Stimulated activated effector memory CD8-positive, alpha-beta T cell treated with anti-CD3 and anti-CD28 coated beads, Interleukin-12 subunit alpha, Interleukin-12 subunit beta, amount 100 ng/mL, for 72 hours (primary cell): ENCODE measurements at regions not wholly inside any gene's neighbourhood (a gene's known extent, or its start where the extent isn't known, plus 50 kb on each side); places are given as distances from the start of the nearest gene placed in this dataset.
"Not testable (repeated sequence)": the region's sequence is repeated elsewhere in the genome, so short reads cannot be mapped to it uniquely, and the experiment has no call there.

ENCODE experiments used
- ATAC-seq: fragments of 150-1000 bp; cut with Tn5 transposase; 2 replicates; pipeline ENCODE4 v1.10.0; 2021
- DNase-seq, 2 donors: peaks; one replicate each; pipeline ENCODE4 v3.0.0; 2021 to 2022; ENCODE audit warnings: low spot score in 2 of 2
- H3K27ac Mint-ChIP-seq: one replicate; pipeline ENCODE4 v1.8.0; 2022; ENCODE audit warnings: mild to moderate bottlenecking, mixed read lengths
- H3K36me3 Mint-ChIP-seq: one replicate; pipeline ENCODE4 v1.8.0; 2022; ENCODE audit warnings: mild to moderate bottlenecking, mixed read lengths
- H3K4me1 Mint-ChIP-seq: one replicate; pipeline ENCODE4 v1.8.0; 2022; ENCODE audit warnings: mixed read lengths
- H3K4me3 Mint-ChIP-seq: one replicate; pipeline ENCODE4 v1.8.0; 2022; ENCODE audit warnings: mild to moderate bottlenecking, mixed read lengths
- H3K9me3 Mint-ChIP-seq: one replicate; pipeline ENCODE4 v1.8.0; 2022; ENCODE audit warnings: mixed read lengths

GRCh38 chr3:18526667-18527066, 101.5 kb upstream of the SATB1 start:
- H3K4me3 Mint-ChIP-seq = no peak overlapping the region
- H3K9me3 Mint-ChIP-seq = peaks cover 11% of the 10 kb centered on the region

GRCh38 chr3:18516170-18516569, 91.0 kb upstream of the SATB1 start:
- H3K27ac Mint-ChIP-seq, ATAC-seq, DNase-seq, H3K4me3 Mint-ChIP-seq, H3K9me3 Mint-ChIP-seq, H3K36me3 Mint-ChIP-seq: not testable (repeated sequence)
- H3K4me1 Mint-ChIP-seq = peaks cover 14% of the 10 kb centered on the region

More at GRCh38 chr3:18526667-18527066, 101.5 kb upstream of the SATB1 start:
- H3K27ac Mint-ChIP-seq = no peak overlapping the region
- peaks cover 15% of the 10 kb centered on the region for H3K4me1 Mint-ChIP-seq
- ATAC-seq = no peak
- peaks cover 6% of the 10 kb centered on the region for H3K36me3 Mint-ChIP-seq
- no peak for DNase-seq

- no peak for DNase-seq
- H3K36me3 Mint-ChIP-seq = no peaks in the 10 kb centered on the region
- H3K4me1 Mint-ChIP-seq = peaks cover 14% of the 10 kb centered on the region
- no peak for ATAC-seq
- no peak overlapping the region for H3K27ac Mint-ChIP-seq
- no peak overlapping the region for H3K4me3 Mint-ChIP-seq
- H3K9me3 Mint-ChIP-seq = peaks cover 8% of the 10 kb centered on the region
These were observed 88.0 kb upstream of the SATB1 start for GRCh38 chr3:18513091-18513490.

GRCh38 chr3:18512007-18512406, 86.9 kb upstream of the SATB1 start:
- Mint-ChIP-seq H3K27ac (peak overlapping the region; percentile 23), H3K9me3 (peaks cover 8% of the 10 kb centered on the region), H3K36me3 (no peaks in the 10 kb centered on the region), H3K4me1 (peaks cover 14% of the 10 kb centered on the region), H3K4me3 (no peak overlapping the region)
- ATAC-seq (peak; percentile 21), DNase-seq (no peak)

GRCh38 chr3:18510947-18511346, 85.8 kb upstream of the SATB1 start:
- DNase-seq (no peak), ATAC-seq (no peak)
- Mint-ChIP-seq H3K27ac (no peak overlapping the region), H3K36me3 (no peaks in the 10 kb centered on the region), H3K9me3 (peaks cover 8% of the 10 kb centered on the region), H3K4me3 (no peak overlapping the region), H3K4me1 (peaks cover 14% of the 10 kb centered on the region)

- DNase-seq (no peak), ATAC-seq (no peak)
- Mint-ChIP-seq H3K4me1 (peaks cover 12% of the 10 kb centered on the region), H3K27ac (no peak overlapping the region), H3K36me3 (no peaks in the 10 kb centered on the region), H3K9me3 (peaks cover 6% of the 10 kb centered on the region), H3K4me3 (no peak overlapping the region)
These were observed 82.2 kb upstream of the SATB1 start for GRCh38 chr3:18507333-18507732.

- Mint-ChIP-seq H3K36me3 (no peaks in the 10 kb centered on the region), H3K27ac (no peak overlapping the region), H3K4me1 (peaks cover 11% of the 10 kb centered on the region), H3K9me3 (peaks cover 6% of the 10 kb centered on the region), H3K4me3 (no peak overlapping the region)
- DNase-seq (no peak), ATAC-seq (no peak)
These were observed 79.9 kb upstream of the SATB1 start for GRCh38 chr3:18505056-18505455.

- Mint-ChIP-seq H3K4me3 (no peak overlapping the region), H3K27ac (peak overlapping the region; percentile 16), H3K4me1 (peaks cover 20% of the 10 kb centered on the region), H3K36me3 (no peaks in the 10 kb centered on the region), H3K9me3 (no peaks in the 10 kb centered on the region)
- ATAC-seq (peak; percentile 79), DNase-seq (no peak)
These were observed 76.7 kb upstream of the SATB1 start for GRCh38 chr3:18501679-18502343.

- DNase-seq = no peak
- no peak overlapping the region for H3K27ac Mint-ChIP-seq
- H3K36me3 Mint-ChIP-seq = no peaks in the 10 kb centered on the region
- ATAC-seq = peak; percentile 56
- H3K4me3 Mint-ChIP-seq = no peak overlapping the region
- H3K4me1 Mint-ChIP-seq = peaks cover 20% of the 10 kb centered on the region
- no peaks in the 10 kb centered on the region for H3K9me3 Mint-ChIP-seq
These were observed 75.2 kb upstream of the SATB1 start for GRCh38 chr3:18500322-18500721.

GRCh38 chr3:18499301-18499700, 74.2 kb upstream of the SATB1 start:
- Mint-ChIP-seq H3K4me3 (no peak overlapping the region), H3K36me3 (no peaks in the 10 kb centered on the region), H3K4me1 (peaks cover 20% of the 10 kb centered on the region), H3K9me3 (no peaks in the 10 kb centered on the region), H3K27ac (peak overlapping the region; percentile 4)
- ATAC-seq = no peak
- no peak for DNase-seq

GRCh38 chr3:18494251-18494650, 69.1 kb upstream of the SATB1 start:
- Mint-ChIP-seq H3K36me3 (no peaks in the 10 kb centered on the region), H3K9me3 (no peaks in the 10 kb centered on the region), H3K27ac (no peak overlapping the region), H3K4me3 (no peak overlapping the region), H3K4me1 (peaks cover 17% of the 10 kb centered on the region)
- DNase-seq (no peak), ATAC-seq (no peak)

- no peak overlapping the region for H3K27ac Mint-ChIP-seq
- peak; percentile 43 for ATAC-seq
- H3K9me3 Mint-ChIP-seq = no peaks in the 10 kb centered on the region
These were observed 64.8 kb upstream of the SATB1 start for GRCh38 chr3:18489939-18490338.

GRCh38 chr3:18483226-18483625, 58.1 kb upstream of the SATB1 start:
- Mint-ChIP-seq H3K9me3 (no peaks in the 10 kb centered on the region), H3K36me3 (no peaks in the 10 kb centered on the region), H3K4me3 (no peak overlapping the region), H3K27ac (no peak overlapping the region), H3K4me1 (no peaks in the 10 kb centered on the region)
- DNase-seq (no peak), ATAC-seq (no peak)

More at GRCh38 chr3:18489939-18490338, 64.8 kb upstream of the SATB1 start:
- DNase-seq = no peak
- H3K4me1 Mint-ChIP-seq = peaks cover 21% of the 10 kb centered on the region
- no peak overlapping the region for H3K4me3 Mint-ChIP-seq
- no peaks in the 10 kb centered on the region for H3K36me3 Mint-ChIP-seq

GRCh38 chr3:18481946-18482548, 56.9 kb upstream of the SATB1 start:
- Mint-ChIP-seq H3K27ac (no peak overlapping the region), H3K9me3 (no peaks in the 10 kb centered on the region), H3K4me3 (no peak overlapping the region), H3K4me1 (no peaks in the 10 kb centered on the region), H3K36me3 (no peaks in the 10 kb centered on the region)
- ATAC-seq = no peak
- DNase-seq = no peak

- H3K4me1 Mint-ChIP-seq = no peaks in the 10 kb centered on the region
- no peak overlapping the region for H3K4me3 Mint-ChIP-seq
- peaks cover 3% of the 10 kb centered on the region for H3K9me3 Mint-ChIP-seq
- ATAC-seq = no peak
- no peak for DNase-seq
- H3K36me3 Mint-ChIP-seq = peaks cover 12% of the 10 kb centered on the region
- no peak overlapping the region for H3K27ac Mint-ChIP-seq
These were observed 52.5 kb upstream of the SATB1 start for GRCh38 chr3:18477620-18478019.
